HCT116 (cell line): ENCODE measurements at regions not wholly inside any gene's neighbourhood (a gene's known extent, or its start where the extent isn't known, plus 50 kb on each side); places are given as distances from the start of the nearest gene placed in this dataset.

Source experiments
- CEBPB ChIP-seq: IDR thresholded peaks from 2 replicates; pipeline ENCODE4 v1.6.1; 2012; ENCODE audit warnings: low read depth
- CTCF ChIP-seq, 3 experiments: fragments of 200-600 bp in 1 of 3; sonication (generic) in 1 of 3; IDR thresholded peaks in 2 of 3; conservative IDR thresholded peaks in 1 of 3; 2 replicates each; pipeline ENCODE4 v1.5.1; 2012 to 2017; ENCODE audit warnings: low read depth in 2 of 3, low read length in 2 of 3, antibody characterized with exemption in 1 of 3, borderline replicate concordance in 1 of 3, control low read depth in 1 of 3, mild to moderate bottlenecking in 1 of 3, mixed read lengths in 1 of 3, mixed run types in 1 of 3, moderate library complexity in 1 of 3; ENCODE audit not compliant: insufficient read depth in 1 of 3
- EZH2phosphoT487 ChIP-seq: fragments of 200-600 bp; IDR thresholded peaks from 2 replicates; pipeline ENCODE4 v1.6.1; 2018; ENCODE audit warnings: antibody characterized with exemption, borderline replicate concordance
- POLR2AphosphoS5 ChIP-seq: IDR thresholded peaks from 2 replicates; pipeline ENCODE4 v1.6.1; 2011; ENCODE audit warnings: mild to moderate bottlenecking, low read depth, low read length, moderate library complexity
- ZNF274 ChIP-seq: fragments of 200-500 bp; sonication (Bioruptor generic); IDR thresholded peaks from 2 replicates; pipeline ENCODE4 v1.6.1; 2014; ENCODE audit warnings: mild to moderate bottlenecking, low read depth, low read length, inconsistent platforms

- TF ChIP-seq CTCF (IDR thresholded peaks at IDR 0.05 in 2 of 3, conservative IDR thresholded peaks at IDR 0.05 in 1 of 3; ENCODE audit: borderline replicate concordance in 1 of 3, insufficient read depth in 1 of 3, low read depth in 2 of 3, low read length in 2 of 3), result no peak
- no peak for TF ChIP-seq CEBPB
- no peak for TF ChIP-seq EZH2phosphoT487
- TF ChIP-seq POLR2AphosphoS5, result no peak
- TF ChIP-seq ZNF274, result no peak
Measured at GRCh38 chr3:61340931-61341461, 89.7 kb upstream of the FHIT start.
